ENCODE measurements at regions not wholly inside any gene's neighbourhood (a gene's known extent, or its start where the extent isn't known, plus 50 kb on each side); places are given as distances from the start of the nearest gene placed in this dataset.

GRCh38 chr9:82729991-82730589 lies 332.9 kb downstream of the RASEF start:
- TF ChIP-seq ZNF24 (IDR thresholded peaks at IDR 0.05) (no peak), MYC (IDR thresholded peaks at IDR 0.05; ENCODE audit: low read depth, low read length) (no peak), MYC (CRISPR knock-in tag; IDR thresholded peaks at IDR 0.05; ENCODE audit: borderline replicate concordance, low read depth) (no peak), ZEB2 (IDR thresholded peaks at IDR 0.05) (no peak), ATF2 (CRISPR knock-in tag; IDR thresholded peaks at IDR 0.05) (no peak), TCF7 (IDR thresholded peaks at IDR 0.05; ENCODE audit: borderline replicate concordance) (no peak), ZNF785 (CRISPR knock-in tag; IDR thresholded peaks at IDR 0.05) (no peak)

All from K562 (cell line).